Dedifferentiated amniotic fluid mesenchymal stem cell (primary cell): ENCODE measurements at regions not wholly inside any gene's neighbourhood (a gene's known extent, or its start where the extent isn't known, plus 50 kb on each side); places are given as distances from the start of the nearest gene placed in this dataset.

ENCODE experiments used
- DNase-seq: peaks from one replicate; pipeline ENCODE4 v3.0.0-alpha.2; 2016; ENCODE audit errors: extremely low spot score

DNA sequence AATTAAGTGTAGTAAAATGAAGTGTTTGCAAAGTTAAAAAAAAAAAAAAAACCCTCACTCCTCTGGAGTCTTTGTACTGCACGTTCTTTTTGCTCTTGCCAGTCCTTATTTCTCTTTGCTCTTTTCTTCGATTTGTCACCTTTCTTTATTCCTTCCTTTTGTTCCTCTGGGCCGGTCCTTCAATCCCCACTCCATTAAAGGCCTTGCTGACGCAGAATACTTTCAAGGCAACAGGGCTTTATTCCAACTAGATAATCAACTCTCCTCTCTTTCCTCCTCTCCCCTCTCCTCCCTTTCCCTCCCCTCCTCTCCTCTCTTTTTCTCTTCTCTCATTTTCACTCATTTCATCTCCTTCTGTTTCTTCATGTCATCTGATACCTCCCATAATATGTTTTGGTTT, 138.2 kb upstream of the NTM start:
- no peak for DNase-seq

GRCh38 chr11:131234221-131234620, 136.2 kb upstream of the NTM start:
- DNase-seq: no peak

GRCh38 chr11:131235328-131236298, 134.8 kb upstream of the NTM start:
- DNase-seq: no peak

GRCh38 chr11:131240421-131240820, 130.0 kb upstream of the NTM start:
- DNase-seq: no peak

- DNase-seq: no peak
These were observed 127.9 kb upstream of the NTM start for GRCh38 chr11:131242476-131243000.

DNA sequence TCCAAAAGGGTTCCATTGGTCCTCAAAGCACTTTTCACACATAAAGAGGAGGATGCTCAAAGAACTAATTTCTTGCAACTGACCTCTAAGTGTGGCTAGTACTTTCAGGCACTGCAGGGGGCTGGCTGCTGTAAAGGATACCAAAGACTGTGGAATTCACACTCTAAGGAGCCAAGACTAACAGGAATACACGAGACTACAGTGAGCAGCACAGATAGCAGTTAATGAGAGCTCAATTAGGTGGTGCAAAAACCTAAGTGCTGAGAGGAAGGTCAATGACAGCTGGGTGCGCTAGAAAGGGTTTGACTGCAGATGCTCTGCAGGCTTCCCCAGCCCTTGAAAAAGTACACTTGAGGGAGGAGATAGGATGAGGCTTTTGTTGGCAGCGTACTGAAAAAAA, 124.3 kb upstream of the NTM start:
- no peak for DNase-seq

GRCh38 chr11:131246663-131247062, 123.8 kb upstream of the NTM start:
- no peak for DNase-seq

DNA sequence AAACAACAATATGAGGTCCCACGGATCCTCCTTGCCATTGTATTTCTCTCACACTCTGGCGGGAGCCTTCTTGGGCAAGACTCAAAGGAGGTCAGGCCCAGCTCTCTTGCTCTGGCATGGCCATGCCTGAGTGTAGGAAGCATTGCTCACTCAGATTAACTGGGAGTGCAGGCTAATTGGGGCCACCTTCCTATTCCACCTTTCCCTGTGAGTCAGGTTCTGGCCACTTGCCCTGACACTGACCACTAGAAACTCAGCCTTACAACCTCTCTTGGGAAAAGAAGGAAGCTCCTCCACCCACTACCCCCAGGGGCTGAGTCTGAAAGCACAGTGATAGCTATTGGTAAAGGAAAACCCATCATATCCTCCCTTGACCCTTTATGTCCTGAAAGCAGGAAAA, 121.8 kb upstream of the NTM start:
- DNase-seq: no peak

GRCh38 chr11:131253142-131253655, 117.2 kb upstream of the NTM start:
- no peak for DNase-seq

GRCh38 chr11:131253656-131254151, 116.7 kb upstream of the NTM start:
- no peak for DNase-seq

GRCh38 chr11:131254254-131254653, 116.2 kb upstream of the NTM start:
- no peak for DNase-seq

GRCh38 chr11:131274233-131274632, 96.2 kb upstream of the NTM start:
- DNase-seq: no peak

DNA sequence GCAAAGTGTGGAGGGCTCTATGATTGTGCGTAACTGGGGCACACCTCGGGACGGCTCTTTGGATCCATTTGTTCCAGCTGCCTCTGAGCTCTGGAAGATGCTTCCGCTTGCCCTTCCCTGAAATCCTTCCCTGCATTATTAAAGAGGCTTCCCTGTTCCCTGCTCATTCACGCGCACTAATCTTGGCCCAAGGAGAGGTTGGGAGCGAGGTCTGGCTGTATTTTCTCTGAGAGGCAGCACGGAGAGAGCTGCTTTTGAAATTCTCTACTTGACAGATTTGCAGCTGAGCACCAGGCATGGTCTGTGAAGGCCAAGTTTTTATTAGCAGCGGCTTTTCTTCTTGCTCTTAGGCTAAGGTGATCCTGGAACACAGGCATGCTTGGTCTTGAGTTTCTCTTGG, 94.8 kb upstream of the NTM start:
- no peak for DNase-seq

- no peak for DNase-seq
These were observed 91.9 kb upstream of the NTM start for GRCh38 chr11:131278472-131278871.

GRCh38 chr11:131279654-131280384, 90.6 kb upstream of the NTM start:
- DNase-seq: no peak

- DNase-seq: no peak
These were observed 89.1 kb upstream of the NTM start for GRCh38 chr11:131281316-131281715.

DNA sequence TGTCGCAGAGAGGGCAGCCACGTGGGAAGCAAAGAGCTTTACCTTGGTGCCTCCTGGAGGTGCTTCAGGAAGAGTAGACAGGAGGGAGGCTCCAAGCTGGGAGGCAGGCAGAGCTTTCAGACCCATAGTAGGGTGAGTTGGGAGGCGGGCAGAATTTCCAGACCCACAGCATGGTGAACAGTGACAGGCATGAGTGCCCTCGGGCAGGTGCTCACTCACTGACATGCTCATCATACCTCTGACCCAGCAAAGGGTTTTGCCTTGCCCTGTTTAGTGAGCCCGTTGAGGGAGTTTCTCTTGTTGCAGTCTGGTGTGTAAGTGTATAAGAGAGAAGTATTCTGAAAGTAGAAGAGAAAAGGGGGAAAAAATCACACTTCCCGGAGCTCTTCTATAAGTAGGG, 86.4 kb upstream of the NTM start:
- no peak for DNase-seq

DNA sequence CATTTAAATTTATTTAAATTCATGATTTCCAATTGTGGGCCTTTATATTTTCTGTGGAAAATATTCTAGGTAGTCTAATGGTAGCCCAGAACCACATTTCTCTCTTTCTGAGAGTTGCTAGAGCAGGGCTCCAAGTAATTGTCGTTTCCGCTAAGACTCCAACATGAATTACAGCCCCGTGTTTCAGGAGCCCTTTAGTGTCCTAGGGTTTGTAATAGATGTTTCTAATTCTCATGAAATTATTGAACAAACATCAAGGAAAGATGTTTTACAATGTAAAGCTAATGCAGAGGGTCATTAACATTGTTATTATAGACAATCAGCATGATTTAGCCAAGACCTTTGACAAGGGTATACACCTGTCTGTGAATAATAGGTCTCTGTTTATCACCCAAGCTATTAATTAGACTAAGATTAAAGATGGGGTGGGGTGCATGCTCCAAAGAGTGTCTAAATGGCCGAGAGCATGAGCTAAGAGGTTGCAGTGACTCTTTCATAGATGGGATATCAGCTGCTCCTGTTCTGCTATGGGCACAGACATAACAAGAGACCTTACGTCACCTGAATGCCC, 81.8 kb upstream of the NTM start:
- DNase-seq: no peak

DNA sequence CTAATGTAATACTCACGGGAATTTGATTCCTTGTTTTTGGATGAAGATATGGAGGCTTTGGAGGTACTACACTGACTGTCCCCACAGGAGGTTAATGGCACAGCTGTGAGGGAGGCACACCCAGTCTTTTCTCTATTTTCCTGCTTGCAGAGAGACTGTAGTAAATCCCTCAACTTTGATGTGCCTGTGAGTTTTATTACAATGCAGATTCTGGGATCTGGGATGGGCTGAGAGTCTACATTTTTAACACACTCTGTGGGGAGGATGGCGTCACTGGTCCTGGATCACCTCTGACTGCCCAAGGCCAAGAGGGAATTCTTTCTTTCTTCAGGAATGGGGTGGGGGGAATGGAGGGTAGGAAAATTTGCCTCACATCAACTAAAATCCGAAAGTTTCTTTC, 80.2 kb upstream of the NTM start:
- DNase-seq: no peak

- DNase-seq: no peak
These were observed 74.4 kb upstream of the NTM start for GRCh38 chr11:131295986-131296385.

DNA sequence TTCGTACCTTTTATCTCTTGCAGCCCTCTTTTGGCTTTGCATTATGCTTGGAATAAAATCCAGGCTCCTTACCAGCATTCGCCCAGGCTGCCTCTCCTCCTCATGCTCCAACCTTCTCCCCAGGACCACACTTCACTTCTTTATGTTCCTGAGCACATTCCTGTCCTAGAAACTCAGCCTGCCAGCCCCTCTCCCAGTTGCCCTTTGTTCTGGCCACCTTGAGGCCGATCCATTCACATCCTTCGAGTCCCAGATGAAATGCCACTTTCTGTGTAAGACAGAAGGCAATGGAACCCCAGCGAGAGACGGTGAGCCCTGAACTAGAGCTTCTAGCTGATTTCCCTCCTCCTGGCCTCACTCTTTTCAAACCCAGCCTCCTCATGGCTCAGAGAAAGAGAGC, 73.0 kb upstream of the NTM start:
- no peak for DNase-seq
